H1 (cell line): ENCODE measurements at regions not wholly inside any gene's neighbourhood (a gene's known extent, or its start where the extent isn't known, plus 50 kb on each side); places are given as distances from the start of the nearest gene placed in this dataset.

Experiments
- ASH2L ChIP-seq: fragments of 200-600, 300-600 bp; sonication (generic); IDR thresholded peaks from one replicate; pipeline ENCODE4 v1.7.1; 2017; ENCODE audit warnings: low read length
- CBX8 ChIP-seq: fragments of 300-800, 300-1000 bp; sonication (generic); IDR thresholded peaks from 2 replicates; pipeline ENCODE4 v1.7.1; 2016; ENCODE audit warnings: low read depth, low read length, borderline replicate concordance
- NANOG ChIP-seq: IDR thresholded peaks from 2 replicates; pipeline ENCODE4 v1.6.1; 2011; ENCODE audit warnings: low read length, low read depth, mild to moderate bottlenecking, inconsistent platforms; ENCODE audit not compliant: insufficient read depth, poor library complexity, severe bottlenecking
- POLR2A ChIP-seq, 2 experiments: IDR thresholded peaks; 1 replicate in 1 of 2; 2 replicates in 1 of 2; pipeline ENCODE4 v1.6.1; 2011; ENCODE audit warnings: low read depth in 2 of 2, low read length in 2 of 2, mild to moderate bottlenecking in 2 of 2; ENCODE audit errors: control extremely low read depth in 1 of 2
- POLR2AphosphoS5 ChIP-seq: IDR thresholded peaks from 2 replicates; pipeline ENCODE4 v1.6.1; 2011; ENCODE audit warnings: low read depth, low read length
- POU5F1 ChIP-seq: IDR thresholded peaks from 2 replicates; pipeline ENCODE4 v1.6.1; 2011; ENCODE audit warnings: low read depth, mild to moderate bottlenecking, low read length, moderate library complexity
- RNF2 ChIP-seq: fragments of 200-900, 300-1000 bp; sonication (generic); IDR thresholded peaks from 2 replicates; pipeline ENCODE4 v1.7.1; 2016; ENCODE audit warnings: borderline replicate concordance, low read depth, mild to moderate bottlenecking, antibody characterized with exemption, low read length; ENCODE audit not compliant: poor library complexity, severe bottlenecking; ENCODE audit errors: missing control alignments
- SIX5 ChIP-seq: IDR thresholded peaks from 2 replicates; pipeline ENCODE4 v1.6.1; 2011; ENCODE audit warnings: mild to moderate bottlenecking, low read depth, low read length

GRCh38 chr6:50361641-50362331 is 312.1 kb upstream of the DEFB112 start (continued):
- TF ChIP-seq SIX5 (no peak), NANOG (no peak), POLR2A (IDR thresholded peaks at IDR 0.05; ENCODE audit: control extremely low read depth in 1 of 2, low read depth in 2 of 2, low read length in 2 of 2) (no peak), POU5F1 (no peak), CBX8 (no peak), POLR2AphosphoS5 (no peak), RNF2 (no peak), ASH2L (no peak)
